Testis (tissue), 2 donors: ENCODE measurements at regions not wholly inside any gene's neighbourhood (a gene's known extent, or its start where the extent isn't known, plus 50 kb on each side); places are given as distances from the start of the nearest gene placed in this dataset.
"Not testable (repeated sequence)": the region's sequence is repeated elsewhere in the genome, so short reads cannot be mapped to it uniquely, and the experiment has no call there.

Source experiments
- DNase-seq: peaks from one replicate; pipeline ENCODE4 v3.0.0-alpha.2; 2019
- H3K27ac ChIP-seq, 2 donors: fragments of 200-600 bp; sonication (generic); one replicate each; pipeline ENCODE4 v1.5.1; 2019
- H3K27me3 ChIP-seq: fragments of 200-600 bp; sonication (generic); one replicate; pipeline ENCODE4 v1.5.1; 2019
- H3K36me3 ChIP-seq: fragments of 200-600 bp; sonication (generic); one replicate; pipeline ENCODE4 v1.5.1; 2017; ENCODE audit warnings: low read depth; ENCODE audit errors: missing control alignments
- H3K4me1 ChIP-seq: fragments of 200-600 bp; sonication (generic); one replicate; pipeline ENCODE4 v1.5.1; 2019
- H3K4me3 ChIP-seq, 2 donors: fragments of 200-600 bp; sonication (generic); one replicate each; pipeline ENCODE4 v1.5.1; 2017 to 2019
- H3K9me3 ChIP-seq: fragments of 200-600 bp; sonication (generic); one replicate; pipeline ENCODE4 v1.5.1; 2017
- POLR2A ChIP-seq: fragments of 450-650 bp; IDR thresholded peaks from one replicate; pipeline ENCODE4 v1.6.1; 2017; ENCODE audit warnings: antibody characterized with exemption, mild to moderate bottlenecking, moderate library complexity
- WGBS, 2 donors: methylation state at CpG; one replicate each; pipeline ENCODE4 v1.1.5; 2018; 5-methylcytosine and 5-hydroxymethylcytosine counted together
- intact Hi-C: fragments of 100-400 bp; cut with DNase I; formaldehyde crosslinking; loops from one replicate; pipeline ENCODE4 v1.15.1; 2023; ENCODE audit warnings: low total_unique reads
- TF ChIP-seq, protein P1 (sequence below), 3 experiments: fragments of 450-650 bp in 2 of 3; fragments of 200-600 bp in 1 of 3; sonication (generic) in 1 of 3; IDR thresholded peaks; one replicate each; pipeline ENCODE4 v1.5.1; 2016 to 2019; ENCODE audit warnings: antibody characterized with exemption in 3 of 3, mild to moderate bottlenecking in 2 of 3, moderate library complexity in 1 of 3

- H3K27ac ChIP-seq: no peak overlapping the region
- intact Hi-C loops: no loop called here
- no peak for DNase-seq
- no peak for TF ChIP-seq POLR2A
- TF ChIP-seq, protein P1, sequence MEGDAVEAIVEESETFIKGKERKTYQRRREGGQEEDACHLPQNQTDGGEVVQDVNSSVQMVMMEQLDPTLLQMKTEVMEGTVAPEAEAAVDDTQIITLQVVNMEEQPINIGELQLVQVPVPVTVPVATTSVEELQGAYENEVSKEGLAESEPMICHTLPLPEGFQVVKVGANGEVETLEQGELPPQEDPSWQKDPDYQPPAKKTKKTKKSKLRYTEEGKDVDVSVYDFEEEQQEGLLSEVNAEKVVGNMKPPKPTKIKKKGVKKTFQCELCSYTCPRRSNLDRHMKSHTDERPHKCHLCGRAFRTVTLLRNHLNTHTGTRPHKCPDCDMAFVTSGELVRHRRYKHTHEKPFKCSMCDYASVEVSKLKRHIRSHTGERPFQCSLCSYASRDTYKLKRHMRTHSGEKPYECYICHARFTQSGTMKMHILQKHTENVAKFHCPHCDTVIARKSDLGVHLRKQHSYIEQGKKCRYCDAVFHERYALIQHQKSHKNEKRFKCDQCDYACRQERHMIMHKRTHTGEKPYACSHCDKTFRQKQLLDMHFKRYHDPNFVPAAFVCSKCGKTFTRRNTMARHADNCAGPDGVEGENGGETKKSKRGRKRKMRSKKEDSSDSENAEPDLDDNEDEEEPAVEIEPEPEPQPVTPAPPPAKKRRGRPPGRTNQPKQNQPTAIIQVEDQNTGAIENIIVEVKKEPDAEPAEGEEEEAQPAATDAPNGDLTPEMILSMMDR (IDR thresholded peaks at IDR 0.05): no peak
- peaks cover 4% of the 10 kb centered on the region for H3K4me1 ChIP-seq
- H3K4me3 ChIP-seq: no peak overlapping the region
- 36 to 40% methylated on average over 2 of the region's 2 CpGs for WGBS, 2 donors
- H3K36me3 ChIP-seq: no peaks in the 10 kb centered on the region
- no peaks in the 10 kb centered on the region for H3K9me3 ChIP-seq
- no peaks in the 10 kb centered on the region for H3K27me3 ChIP-seq
Measured at GRCh38 chr5:54383941-54384340, 71.6 kb upstream of the HSPB3 start.

DNA sequence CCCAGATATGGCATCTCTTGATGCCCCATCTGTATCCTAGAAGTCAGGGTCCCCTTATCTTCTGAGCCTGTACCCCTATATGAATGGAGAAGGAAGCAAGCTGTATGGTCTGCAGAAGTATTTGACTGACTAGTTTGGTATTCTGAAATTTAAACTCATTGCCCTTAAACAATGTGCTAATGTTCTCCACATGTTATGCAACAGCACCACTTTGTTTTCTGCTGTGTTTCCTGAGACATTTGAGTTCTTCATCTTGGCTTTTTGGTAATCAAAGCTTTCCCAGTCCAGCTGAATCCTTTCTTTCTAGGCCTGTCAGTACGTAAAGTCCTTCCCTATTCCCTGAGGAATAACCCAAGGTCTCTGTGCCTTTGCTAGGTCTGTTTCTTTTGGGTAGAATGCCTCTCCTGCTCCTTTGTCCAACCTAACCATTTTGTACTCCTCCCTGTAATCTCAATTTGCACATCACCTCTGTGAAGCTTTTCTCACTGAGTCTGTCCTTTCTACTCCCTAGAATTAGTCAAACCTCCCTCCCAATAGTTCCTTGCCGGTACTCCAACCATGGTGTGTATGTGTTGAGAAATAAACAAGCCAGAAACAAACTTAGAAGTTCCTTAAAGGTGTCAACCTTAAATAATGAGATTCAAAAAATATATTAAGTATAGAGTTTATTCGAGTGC, 72.1 kb upstream of the HSPB3 start:
- no peak overlapping the region for H3K4me3 ChIP-seq
- intact Hi-C loops: no loop called here
- 51 to 64% methylated on average over 3 of the region's 3 CpGs for WGBS, 2 donors
- TF ChIP-seq POLR2A: no peak
- TF ChIP-seq, protein P1 (IDR thresholded peaks at IDR 0.05): no peak
- no peak overlapping the region for H3K27ac ChIP-seq
- peaks cover 4% of the 10 kb centered on the region for H3K4me1 ChIP-seq
- DNase-seq: no peak
- no peaks in the 10 kb centered on the region for H3K9me3 ChIP-seq
- no peaks in the 10 kb centered on the region for H3K27me3 ChIP-seq
- no peaks in the 10 kb centered on the region for H3K36me3 ChIP-seq

GRCh38 chr5:54381319-54381718, 70.9 kb upstream of the ARL15 start:
- intact Hi-C loops, H3K4me3 ChIP-seq, H3K4me1 ChIP-seq, DNase-seq, H3K9me3 ChIP-seq, H3K36me3 ChIP-seq, H3K27ac ChIP-seq, H3K27me3 ChIP-seq: not testable (repeated sequence)
- WGBS, 2 donors: 69 to 97% methylated on average over 6 to 31 of the region's 31 CpGs

- no peak overlapping the region for H3K4me3 ChIP-seq
- H3K27ac ChIP-seq: no peak overlapping the region
- H3K36me3 ChIP-seq: no peaks in the 10 kb centered on the region
- peaks cover 4% of the 10 kb centered on the region for H3K4me1 ChIP-seq
- WGBS, 2 donors: 74 to 76% methylated on average over 2 of the region's 2 CpGs
- H3K27me3 ChIP-seq: no peaks in the 10 kb centered on the region
- no peak for TF ChIP-seq POLR2A
- TF ChIP-seq, protein P1 (IDR thresholded peaks at IDR 0.05): no peak
- no peak for DNase-seq
- no peaks in the 10 kb centered on the region for H3K9me3 ChIP-seq
- intact Hi-C loops: no loop called here
Measured at GRCh38 chr5:54379590-54379989, 69.2 kb upstream of the ARL15 start.

GRCh38 chr5:54378707-54379106, 68.3 kb upstream of the ARL15 start:
- H3K4me1 ChIP-seq: no peaks in the 10 kb centered on the region
- no peak overlapping the region for H3K4me3 ChIP-seq
- no peaks in the 10 kb centered on the region for H3K9me3 ChIP-seq
- no peaks in the 10 kb centered on the region for H3K36me3 ChIP-seq
- H3K27me3 ChIP-seq: no peaks in the 10 kb centered on the region
- intact Hi-C loops: no loop called here
- WGBS, 2 donors: 85 to 99% methylated on average over 5 to 10 of the region's 10 CpGs
- DNase-seq: no peak
- TF ChIP-seq, protein P1 (IDR thresholded peaks at IDR 0.05): no peak
- TF ChIP-seq POLR2A: no peak
- H3K27ac ChIP-seq: no peak overlapping the region

DNA sequence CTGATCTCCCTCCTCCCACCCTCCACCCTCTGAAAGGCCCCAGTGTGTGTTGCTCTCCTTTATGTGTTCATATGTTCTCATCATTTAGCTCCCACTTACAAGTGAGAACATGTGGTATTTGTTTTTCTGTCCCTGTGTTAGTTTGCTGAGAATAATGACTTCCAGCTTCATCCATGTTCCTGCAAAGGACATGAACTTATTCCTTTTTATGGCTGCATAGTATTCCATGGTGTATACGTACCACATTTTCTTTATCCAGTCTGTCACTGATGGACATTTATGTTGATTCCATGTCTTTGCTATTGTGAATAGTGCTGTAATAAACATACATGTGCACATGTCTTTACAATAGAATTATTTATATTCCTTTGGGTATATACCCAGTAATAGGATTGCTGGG, 67.0 kb upstream of the ARL15 start:
- 95 to 100% methylated on average over 1 of the region's 1 CpG for WGBS, 2 donors
- intact Hi-C loops, H3K4me1 ChIP-seq, H3K9me3 ChIP-seq, H3K27ac ChIP-seq, H3K27me3 ChIP-seq, H3K36me3 ChIP-seq, H3K4me3 ChIP-seq, DNase-seq: not testable (repeated sequence)
